ENCODE measurements at regions not wholly inside any gene's neighbourhood (a gene's known extent, or its start where the extent isn't known, plus 50 kb on each side); places are given as distances from the start of the nearest gene placed in this dataset.

- TF ChIP-seq CTCF (IDR thresholded peaks at IDR 0.05) (no peak), ZNF512 (CRISPR knock-in tag; IDR thresholded peaks at IDR 0.05; ENCODE audit: borderline replicate concordance) (no peak), JUN (CRISPR knock-in tag; IDR thresholded peaks at IDR 0.05) (no peak), ATF3 (CRISPR knock-in tag; conservative IDR thresholded peaks at IDR 0.05) (no peak), CDX4 (CRISPR knock-in tag; IDR thresholded peaks at IDR 0.05; ENCODE audit: borderline replicate concordance) (no peak), CBFB (CRISPR knock-in tag; IDR thresholded peaks at IDR 0.05; ENCODE audit: low read depth) (no peak)
Observed at GRCh38 chr10:106023329-106023728, 1141.2 kb downstream of the SORCS1 start.
